HG02885 (cell line): ENCODE measurements at regions not wholly inside any gene's neighbourhood (a gene's known extent, or its start where the extent isn't known, plus 50 kb on each side); places are given as distances from the start of the nearest gene placed in this dataset.

Experiments used
- ATAC-seq: cut with Tn5 transposase; IDR thresholded peaks from one replicate; pipeline ENCODE4 v1.9.1; 2021; ENCODE audit warnings: mild to moderate bottlenecking; ENCODE audit not compliant: unreplicated experiment, poor library complexity

DNA sequence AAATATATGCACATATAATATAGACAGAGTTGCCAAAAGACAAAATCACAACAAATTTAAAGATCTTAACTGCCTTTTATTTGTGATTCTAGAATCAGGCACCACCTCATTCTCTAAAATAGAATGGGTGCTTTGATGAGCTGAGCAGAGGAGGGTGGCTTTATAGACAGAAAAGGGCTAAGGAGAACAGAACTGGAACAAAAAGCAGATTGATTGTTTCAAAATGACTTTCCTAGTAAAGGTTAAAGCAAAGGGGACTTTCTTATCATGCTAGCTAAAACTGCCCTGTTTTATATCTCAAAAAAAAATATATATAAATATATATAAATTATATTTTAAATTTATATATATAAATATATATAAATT lies 287.6 kb downstream of the FAT3 start:
- no peak for ATAC-seq

DNA sequence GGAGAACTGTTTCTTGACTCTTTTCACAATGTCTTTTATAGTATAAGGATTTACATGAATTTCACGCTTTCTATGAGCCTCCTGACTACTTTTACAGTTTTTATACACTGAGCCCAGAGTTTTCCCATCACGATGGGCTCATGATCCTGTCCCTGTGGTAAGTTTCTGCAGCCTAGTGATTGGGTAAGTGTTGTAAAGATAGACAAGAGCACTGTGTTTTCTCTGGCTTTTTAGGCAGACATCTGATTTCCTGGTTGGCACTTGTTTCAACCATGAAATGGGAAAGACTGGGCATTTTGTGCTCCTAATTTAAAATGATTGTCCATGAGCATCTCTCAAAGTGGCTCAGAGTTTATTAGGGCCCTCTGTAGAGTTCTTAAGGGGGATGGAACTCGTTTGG lies 299.0 kb downstream of the FAT3 start:
- ATAC-seq = no peak

DNA sequence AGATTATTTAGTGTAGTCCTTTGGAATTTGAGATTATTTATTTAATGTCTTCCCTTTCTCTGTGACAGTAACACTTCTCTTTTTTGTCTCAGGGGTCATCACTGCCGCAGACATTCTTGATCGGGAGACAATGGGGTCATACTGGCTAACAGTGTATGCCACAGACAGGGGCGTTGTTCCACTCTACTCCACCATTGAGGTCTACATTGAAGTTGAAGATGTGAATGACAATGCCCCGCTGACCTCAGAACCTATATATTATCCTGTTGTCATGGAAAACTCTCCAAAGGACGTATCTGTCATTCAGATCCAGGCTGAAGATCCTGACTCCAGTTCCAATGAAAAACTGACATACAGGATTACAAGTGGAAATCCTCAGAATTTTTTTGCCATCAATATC lies 299.9 kb downstream of the FAT3 start:
- ATAC-seq = no peak

DNA sequence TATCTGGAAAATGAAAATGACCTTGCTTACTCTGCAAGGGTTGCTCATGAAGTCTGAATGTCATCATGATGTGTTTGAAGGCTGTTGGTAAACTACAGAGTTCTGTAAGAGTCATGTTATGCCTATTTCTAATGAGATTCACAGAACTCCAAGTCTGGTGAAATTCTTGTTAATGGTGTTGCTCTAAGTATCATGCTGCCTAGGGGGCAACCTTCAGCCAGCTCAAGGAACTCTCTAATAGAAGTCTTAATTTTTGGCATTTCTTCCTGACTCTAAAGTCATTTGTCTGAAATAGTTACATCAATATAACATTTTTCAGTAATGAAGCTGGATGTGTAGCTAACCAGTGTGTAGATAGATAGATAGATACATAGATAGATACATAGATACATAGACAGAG lies 302.8 kb downstream of the FAT3 start:
- no peak for ATAC-seq

DNA sequence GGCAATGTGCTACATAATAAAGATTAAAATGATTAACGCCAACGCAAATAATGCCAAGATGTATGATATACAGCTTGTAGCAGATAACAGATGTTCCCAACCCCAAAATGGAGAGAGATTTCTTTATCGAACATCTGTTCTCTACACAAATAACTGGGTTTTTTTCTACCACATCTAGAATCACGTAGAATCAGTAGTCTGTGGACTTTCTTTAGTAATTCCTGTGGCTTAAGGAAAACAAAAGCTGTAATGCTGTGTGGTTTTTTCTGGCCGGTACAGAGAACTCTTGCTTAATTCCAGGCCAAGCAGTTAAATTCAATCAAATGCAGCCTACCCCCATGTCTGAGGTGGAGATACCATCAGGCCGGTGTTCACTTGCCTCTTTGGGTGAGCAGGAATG lies 303.4 kb downstream of the FAT3 start:
- ATAC-seq = no peak

DNA sequence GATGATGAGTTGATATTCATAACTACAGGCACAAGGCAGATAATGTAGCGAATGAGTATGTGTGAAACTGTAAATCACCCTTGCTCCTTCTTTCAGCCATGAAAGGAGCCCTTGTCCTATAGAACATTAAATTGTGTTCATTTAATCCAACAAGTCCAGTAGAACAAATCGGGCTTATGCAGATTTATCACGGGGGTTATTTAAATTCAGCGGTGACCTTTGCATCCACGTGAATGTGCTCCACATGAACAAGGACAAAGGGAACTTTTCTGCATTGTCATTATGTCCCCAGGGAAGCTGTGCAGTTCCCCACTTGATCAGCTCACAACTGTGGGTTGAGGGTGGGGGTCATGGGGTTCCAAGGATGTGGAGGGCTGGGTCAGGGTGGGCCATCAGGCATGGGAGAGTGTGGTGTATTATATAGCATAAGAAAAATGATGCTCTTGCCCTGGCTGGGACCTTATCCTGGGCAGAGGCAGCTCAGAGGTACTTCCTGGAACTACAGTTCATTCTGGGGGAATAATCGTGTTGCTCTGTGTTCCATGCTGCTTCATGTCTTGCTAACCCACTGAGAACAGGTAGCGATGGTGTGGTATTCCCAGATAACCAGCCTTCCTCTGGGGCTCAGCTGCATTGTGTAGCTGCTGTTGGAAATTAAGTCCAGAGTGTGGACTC lies 306.6 kb downstream of the FAT3 start:
- ATAC-seq = no peak

DNA sequence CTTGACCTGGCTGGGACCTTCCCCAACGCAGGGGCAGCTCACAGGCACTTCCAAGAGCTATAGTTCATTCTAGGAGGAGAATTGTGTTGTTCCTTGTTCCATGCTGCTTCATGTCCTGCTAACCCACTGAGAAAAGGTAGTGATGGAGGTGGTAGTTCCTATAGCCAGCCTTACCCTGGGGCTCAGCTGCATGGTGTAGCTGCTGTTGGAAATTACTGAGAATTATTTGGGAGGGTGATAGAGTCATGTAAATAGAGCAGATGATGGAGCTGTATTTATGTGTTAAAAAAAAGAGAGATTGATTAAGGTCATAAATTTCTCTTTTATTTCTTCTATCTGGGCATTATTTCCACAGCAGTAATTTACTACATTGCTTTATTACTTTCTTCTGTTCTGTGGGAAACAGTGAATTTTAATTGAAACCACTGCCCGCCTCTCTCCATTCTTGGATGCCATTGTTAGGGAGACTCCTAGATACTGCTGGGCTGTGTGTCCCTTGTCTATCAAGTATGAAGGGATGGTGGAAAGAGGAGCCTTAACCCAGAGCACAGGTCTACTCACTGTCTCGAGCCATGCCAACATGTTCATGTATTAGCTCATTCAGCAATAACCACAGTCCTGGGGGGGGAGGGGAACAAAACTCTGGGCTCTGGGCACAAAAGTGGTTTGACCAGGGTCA lies 309.2 kb downstream of the FAT3 start:
- ATAC-seq = no peak

DNA sequence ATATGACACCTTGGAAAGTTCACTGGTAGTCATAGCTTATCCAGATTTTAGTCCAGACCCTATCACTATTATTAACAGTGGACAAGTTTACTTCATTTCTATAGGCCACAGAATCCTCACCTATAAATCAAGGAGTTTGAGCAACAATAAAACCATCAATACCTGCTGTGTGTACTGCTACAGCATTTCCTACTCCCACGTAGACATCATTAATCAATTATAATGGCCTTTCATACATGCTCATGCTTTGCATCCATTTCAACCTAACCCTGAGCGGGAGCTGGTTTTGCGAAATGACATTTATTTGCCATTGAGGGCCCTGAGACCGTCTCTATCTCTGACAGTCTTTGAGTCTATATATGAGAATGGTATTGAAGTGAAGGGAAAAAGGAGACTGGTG lies 312.3 kb downstream of the FAT3 start:
- no peak for ATAC-seq

DNA sequence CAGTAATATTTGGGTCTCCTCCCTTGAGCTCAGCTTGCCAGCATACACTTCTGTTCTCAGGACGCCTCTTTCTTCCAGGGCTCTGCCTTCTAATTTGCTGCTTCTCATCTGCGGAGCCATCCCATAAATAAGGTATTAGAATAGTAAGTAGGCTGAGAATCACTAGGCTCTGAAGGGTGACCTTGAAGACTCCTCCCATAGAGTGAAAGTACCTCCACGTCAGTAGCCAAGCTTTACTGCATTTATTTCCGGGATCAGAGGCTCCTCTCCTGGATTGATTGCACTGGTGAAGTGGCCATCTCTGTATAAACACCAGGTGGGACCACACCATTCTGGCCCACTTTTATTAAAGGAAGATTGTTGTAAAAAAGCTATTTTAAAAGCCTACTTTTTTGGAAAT lies 315.5 kb downstream of the FAT3 start:
- no peak for ATAC-seq

DNA sequence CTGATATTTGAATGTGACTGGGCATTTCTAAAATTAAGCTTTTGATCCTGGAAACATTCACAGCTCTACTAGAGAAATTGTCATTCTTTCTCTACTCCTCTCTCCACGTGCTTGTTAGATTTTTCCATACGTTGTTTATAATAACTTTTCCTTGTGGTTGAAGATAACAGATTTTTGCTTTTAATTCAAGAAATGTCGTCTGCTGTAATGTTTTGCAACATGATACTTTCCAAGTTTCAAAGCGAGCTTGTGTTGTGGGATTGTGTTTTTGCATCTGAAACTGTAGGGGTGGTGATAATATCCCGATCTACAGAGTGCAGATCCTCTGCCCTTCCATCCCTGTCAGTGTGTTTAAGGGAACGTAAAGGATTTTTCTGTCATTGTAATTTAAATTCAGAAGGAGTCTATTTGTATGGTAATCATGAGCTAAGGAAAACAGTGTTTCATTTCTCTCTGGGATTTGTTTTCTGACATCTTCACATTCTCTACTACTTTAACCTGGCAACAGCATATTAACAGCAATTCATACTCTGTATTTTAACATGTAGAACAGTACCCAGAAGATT lies 321.4 kb downstream of the FAT3 start:
- no peak for ATAC-seq

DNA sequence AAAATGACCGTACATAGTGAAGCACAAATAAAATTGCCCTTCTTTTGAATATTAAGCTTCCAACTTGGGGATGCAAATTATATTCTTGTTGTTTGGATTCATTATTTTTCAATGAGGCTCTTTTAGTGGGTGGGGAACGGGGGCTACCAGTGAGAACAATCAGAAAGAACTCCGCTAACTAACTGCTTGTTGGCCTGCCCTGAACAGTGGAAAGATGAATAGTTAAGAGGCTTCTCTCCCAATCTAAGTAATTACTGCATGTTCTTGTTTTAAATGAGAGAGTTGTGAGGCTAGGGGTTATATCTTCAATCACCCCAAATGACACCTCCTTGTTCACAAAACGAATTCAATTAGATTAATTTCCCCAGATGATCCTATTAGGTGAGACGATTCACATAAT lies 322.0 kb downstream of the FAT3 start:
- ATAC-seq = no peak

DNA sequence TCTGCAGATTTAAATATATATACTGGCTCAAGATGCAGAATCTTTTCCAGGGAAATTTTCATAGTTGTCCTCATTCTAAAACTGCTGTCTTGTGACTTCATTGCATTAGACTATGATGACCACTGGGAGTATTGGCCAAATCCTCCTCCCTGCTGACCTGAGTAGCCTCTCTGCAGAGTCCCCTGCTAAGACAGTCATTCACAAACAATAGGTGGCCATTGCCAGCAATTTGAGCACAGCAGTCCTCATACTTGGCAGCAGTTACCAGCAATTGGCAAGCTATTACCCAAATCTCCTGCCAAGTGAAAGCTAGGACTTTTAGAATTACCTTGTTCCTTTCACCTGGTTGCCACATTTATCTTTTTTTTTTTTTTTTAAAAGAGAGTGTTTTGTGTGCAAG lies 325.8 kb downstream of the FAT3 start:
- no peak for ATAC-seq

DNA sequence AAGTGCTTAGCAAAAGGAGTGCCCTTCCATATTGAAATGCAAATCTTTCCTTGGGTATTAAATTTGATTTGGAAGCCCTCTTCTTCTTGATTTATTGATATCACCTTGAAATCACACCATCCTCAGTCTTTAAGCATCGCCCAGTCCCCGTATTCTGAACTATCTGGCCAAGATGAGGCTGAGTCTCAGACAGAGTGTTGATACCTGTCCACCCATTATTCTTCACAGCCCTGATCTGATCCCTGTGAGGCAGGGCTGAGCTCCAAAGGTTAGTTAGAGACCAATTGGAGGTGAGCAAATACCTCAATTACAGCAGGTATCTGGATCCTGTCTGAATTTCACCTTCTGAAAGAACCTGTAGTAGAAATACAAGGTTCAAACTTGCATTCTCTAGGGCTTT lies 326.3 kb downstream of the FAT3 start:
- ATAC-seq = no peak

DNA sequence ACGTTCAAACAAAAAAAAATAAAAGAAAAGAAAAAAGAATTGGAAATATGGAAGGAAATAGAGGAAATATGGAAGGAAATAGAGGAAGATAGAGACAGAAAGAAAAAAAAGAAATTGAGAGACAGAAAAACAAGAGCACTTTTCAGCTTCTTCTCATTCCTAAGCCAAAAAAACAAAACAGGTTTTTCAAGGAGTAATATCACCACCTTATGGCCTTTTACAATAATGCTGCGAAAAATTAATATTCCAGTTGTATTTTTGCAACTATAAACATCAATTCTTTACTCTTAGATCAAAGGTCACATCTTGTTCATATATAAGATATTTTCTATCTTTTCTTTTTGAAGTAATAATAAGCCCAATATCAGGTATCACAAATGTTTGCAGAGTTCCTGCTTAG lies 328.3 kb downstream of the FAT3 start:
- ATAC-seq = no peak

DNA sequence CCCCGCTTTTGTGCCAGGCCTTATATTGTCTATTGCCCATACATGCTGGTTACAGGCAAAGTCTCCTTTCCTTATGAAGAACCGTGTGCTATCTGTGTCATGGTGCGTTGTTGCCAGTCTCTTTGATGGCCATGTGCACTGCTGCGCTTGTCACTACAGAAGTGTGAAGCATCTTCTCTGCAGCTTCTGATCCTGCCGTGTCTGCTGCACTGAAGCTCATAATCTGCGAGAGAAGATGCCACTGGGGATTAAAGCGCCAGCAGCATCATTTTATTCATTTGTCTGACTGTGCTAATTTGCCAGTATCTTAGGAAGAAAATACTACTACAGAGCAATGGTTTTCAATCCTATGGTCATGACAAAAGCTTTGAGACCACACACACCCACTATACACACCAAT lies 330.1 kb downstream of the FAT3 start:
- ATAC-seq = no peak

DNA sequence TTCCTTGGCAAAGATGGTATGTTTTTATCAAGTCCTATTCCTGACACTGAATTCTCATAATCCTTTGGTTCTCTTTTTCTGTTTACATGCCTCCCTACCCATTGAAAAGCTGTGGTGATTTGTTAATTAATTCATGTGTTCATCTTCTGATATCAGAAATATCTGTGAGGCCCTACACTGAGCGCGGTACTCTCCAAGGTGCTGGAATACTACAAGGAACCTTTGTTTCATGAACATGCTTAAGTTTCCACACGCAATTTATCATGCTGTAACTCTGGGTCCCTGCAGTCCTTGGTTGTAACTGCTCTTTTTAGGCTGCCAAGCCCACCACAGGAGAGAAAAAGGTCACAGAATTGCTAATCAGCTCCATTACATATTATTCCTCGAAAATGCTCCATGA lies 331.8 kb downstream of the FAT3 start:
- ATAC-seq = no peak

DNA sequence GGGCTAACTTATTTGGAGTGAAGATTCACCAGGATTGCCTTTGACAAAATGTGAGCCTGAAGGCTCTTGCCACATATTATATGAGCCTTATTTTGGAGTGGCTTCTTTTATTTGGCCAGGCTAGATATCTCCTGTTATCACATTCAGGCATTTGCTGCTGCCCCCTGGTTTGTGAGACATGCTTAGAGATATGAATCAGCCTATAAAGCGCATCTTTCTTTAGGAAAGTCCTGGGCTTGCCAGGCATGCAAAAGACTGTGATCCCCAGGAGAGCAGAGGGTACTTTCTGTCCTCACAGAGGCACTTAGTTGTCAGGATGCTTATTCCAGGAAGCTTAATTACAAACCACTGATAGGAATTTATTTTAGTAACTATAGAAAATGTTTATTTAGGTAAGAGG lies 333.3 kb downstream of the FAT3 start:
- no peak for ATAC-seq

DNA sequence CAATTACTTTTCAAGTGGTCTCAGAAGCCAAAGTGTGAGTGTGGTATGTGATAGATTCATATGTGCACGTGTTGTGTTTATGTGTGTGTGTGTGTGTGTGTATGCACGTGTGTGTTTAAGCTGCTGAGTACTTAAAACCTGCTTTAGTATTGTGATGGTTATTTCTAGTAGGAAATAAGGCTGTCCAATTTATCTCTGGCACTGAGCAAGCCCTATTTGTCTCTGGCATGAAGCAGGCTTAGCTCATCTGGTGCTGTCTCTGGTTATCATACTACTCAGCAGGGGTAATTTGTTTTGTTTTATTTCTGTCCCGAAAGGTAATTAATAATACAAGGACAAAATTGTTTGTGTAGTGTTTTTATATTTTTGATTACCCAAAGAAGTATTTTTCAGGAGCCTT lies 333.7 kb downstream of the FAT3 start:
- ATAC-seq = no peak

DNA sequence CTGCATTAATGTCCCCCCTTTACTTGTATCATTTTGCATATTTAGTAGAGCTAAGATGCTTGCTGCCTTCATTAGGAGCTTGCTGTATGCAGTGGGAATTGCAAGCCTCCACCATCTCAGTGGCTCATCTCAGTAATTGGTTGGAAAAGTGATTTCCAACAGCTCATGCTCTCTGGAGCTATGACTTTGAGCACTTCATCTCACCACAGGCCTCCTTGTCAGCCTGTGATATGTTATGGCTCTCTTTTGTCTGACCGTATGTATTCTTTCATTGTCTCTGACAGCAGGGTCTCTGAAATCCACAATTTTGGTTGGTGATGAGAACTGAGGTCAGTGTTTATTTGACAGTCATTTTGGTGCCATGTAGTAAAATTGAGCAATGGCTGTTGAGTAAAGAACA lies 345.1 kb downstream of the FAT3 start:
- ATAC-seq = no peak

DNA sequence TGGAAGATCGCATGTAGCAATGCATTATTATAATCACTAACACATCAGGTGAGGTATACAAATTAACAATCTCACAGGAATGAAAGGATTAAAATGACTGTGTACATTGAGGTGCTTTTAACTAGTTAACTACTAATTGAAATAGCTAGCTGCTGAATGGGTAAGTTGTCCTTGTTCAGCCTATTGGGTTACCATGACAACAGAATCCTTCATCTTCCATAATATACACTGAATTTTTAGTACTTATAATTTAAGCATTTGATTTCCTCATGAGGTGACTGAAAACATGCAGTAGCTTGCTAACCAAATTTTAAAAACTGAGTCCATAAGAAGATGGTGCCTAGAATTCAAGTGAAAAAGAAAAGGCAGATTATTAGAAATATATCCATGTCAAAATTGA lies 347.9 kb downstream of the FAT3 start:
- ATAC-seq = no peak

DNA sequence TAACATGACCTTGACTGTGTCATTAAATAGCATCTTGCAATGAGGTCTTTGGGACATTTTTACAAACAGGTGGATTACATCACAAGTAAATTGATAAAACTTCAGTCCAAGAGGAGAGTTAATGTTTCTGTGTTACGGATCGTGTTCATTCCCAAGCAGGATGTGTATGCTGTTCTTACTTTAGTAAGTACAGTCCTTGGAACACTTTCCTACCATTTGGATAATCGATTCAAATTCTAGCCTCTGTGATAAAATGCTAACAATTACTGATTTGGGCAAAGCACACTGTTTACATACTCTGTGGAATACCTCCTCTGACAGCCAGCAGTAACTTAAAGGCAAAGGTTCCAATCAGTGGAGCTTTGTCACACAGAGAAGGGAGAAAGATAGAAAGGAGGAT lies 351.7 kb downstream of the FAT3 start:
- no peak for ATAC-seq

DNA sequence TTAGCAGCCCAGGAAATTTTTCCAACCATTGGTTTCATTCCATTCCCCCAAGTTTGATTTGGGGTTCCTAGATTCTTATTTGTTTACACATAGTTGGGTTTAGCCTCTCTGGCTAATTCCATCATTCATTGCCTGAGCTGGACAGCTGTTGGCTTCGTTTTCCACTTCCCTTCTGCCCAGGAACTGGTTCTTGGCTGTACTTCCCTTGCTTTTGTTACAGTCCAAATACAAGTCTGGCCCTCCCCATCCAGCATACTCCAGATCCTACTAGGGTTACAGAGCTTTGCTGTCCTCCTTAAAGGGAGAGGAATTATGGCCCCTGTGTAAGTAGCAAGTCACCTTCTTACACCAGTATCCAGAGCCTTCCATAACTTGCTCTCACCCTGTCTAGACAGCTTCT lies 356.3 kb downstream of the FAT3 start:
- ATAC-seq = no peak
